ENCODE measurements at regions not wholly inside any gene's neighbourhood (a gene's known extent, or its start where the extent isn't known, plus 50 kb on each side); places are given as distances from the start of the nearest gene placed in this dataset.

DNA sequence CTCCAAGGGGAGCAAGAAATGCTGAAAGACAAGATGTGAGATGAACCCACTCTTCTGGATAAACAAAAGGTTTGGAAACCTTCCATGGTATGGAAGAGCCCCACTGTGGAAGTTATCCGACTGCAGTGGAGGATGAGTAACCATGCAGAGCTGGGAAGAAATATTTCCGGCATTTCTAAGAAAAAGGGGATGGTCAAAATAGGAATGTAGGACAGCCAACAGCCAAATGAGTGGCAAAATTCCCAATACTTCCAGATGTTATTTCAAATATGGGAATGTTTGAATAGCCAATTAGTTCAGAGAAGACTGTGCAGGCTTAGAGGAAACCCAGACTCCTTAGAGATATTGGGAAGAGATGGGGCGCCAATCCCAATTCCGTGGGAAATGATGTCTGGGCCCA, 246.8 kb downstream of the RAD51AP2 start:
- H3K4me3 Mint-ChIP-seq: no peak overlapping the region
- H3K9me3 Mint-ChIP-seq: peaks cover 18% of the 10 kb centered on the region
- ATAC-seq (replicated peaks): no peak
- no peaks in the 10 kb centered on the region for H3K36me3 Mint-ChIP-seq (ENCODE audit: low read depth)
- H3K27ac Mint-ChIP-seq: no peak overlapping the region
- no peaks in the 10 kb centered on the region for H3K4me1 Mint-ChIP-seq
- H3K27me3 Mint-ChIP-seq: no peaks in the 10 kb centered on the region

DNA sequence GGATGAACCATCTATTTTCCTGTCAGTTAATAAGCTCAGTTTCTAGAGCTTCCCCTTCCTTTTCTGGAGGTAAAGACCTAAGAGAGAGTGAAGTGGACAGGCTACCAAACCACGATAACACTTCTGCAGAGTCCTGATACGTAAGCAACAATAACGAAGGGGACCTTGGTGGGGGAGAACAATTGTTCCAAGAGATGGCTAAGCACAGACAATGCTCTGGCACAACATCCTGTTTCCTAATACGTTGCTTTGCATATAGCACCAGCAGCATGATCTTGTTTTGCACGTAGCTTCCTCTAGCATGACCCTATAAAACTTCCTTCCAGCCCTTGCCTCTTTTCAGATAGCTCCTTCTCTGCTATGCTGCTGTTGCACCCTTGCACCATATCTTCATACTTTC, 247.3 kb downstream of the RAD51AP2 start:
- Mint-ChIP-seq H3K27ac (no peak overlapping the region), H3K4me1 (no peaks in the 10 kb centered on the region), H3K9me3 (peaks cover 18% of the 10 kb centered on the region), H3K4me3 (no peak overlapping the region), H3K27me3 (no peaks in the 10 kb centered on the region), H3K36me3 (ENCODE audit: low read depth) (no peaks in the 10 kb centered on the region)
- no peak for ATAC-seq (replicated peaks)

DNA sequence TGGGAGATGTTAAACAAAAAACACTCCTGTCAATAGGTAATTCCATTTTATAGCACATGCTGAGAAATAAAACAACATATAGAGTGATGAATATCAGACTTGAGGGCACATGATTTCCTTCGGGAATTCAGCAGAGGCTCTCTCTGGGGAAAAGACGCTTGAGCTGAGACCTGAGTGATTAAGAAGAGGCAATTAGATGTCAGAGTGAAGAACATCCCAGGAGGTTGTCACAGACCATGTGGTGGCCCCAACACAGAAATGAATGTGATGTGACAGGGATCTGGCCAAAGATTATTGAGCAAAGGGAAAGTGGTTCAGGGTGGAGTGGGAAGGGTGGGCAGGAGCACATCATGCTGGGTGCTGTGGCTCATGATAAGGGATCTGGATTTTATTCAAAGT, 254.7 kb downstream of the RAD51AP2 start:
- Mint-ChIP-seq H3K27me3 (no peaks in the 10 kb centered on the region), H3K27ac (no peak overlapping the region), H3K4me1 (no peaks in the 10 kb centered on the region), H3K9me3 (peaks cover 13% of the 10 kb centered on the region), H3K4me3 (no peak overlapping the region), H3K36me3 (ENCODE audit: low read depth) (no peaks in the 10 kb centered on the region)
- ATAC-seq (replicated peaks): no peak

DNA sequence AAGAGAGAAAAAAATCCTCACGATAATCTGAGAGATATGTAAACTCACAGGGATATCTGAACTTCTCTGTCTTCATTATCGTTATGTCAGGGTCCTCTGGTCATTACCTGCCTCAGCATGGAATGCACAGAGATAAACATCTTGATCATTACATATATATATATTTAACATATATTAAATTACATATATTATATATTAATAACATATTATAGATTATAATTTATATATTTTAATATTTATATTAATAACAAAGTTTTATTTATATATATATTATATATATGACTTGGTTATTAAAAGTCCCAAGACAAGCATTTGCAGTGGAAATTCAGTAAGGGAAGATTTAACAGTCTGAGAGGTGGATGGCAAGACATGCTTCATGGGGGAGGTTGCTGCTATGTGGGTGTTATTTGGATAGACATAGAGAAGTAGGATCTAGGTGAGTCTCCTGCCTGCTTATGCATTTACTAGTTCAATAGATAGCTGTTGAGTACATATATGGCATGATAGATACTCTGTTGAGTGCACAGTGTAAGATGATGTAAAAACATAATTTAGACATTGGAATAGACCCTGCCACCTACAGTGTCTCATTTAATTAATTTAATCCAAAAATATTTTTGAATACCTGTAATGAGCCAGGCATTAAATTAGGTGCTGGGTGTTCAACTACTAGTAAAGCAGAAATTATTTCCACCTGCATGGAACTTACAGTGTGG, 255.2 kb downstream of the RAD51AP2 start:
- Mint-ChIP-seq H3K4me3 (no peak overlapping the region), H3K4me1 (no peaks in the 10 kb centered on the region), H3K36me3 (ENCODE audit: low read depth) (no peaks in the 10 kb centered on the region), H3K27ac (no peak overlapping the region), H3K27me3 (no peaks in the 10 kb centered on the region), H3K9me3 (peaks cover 10% of the 10 kb centered on the region)
- no peak for ATAC-seq (replicated peaks)

- Mint-ChIP-seq H3K4me3 (no peak overlapping the region), H3K27ac (no peak overlapping the region), H3K27me3 (no peaks in the 10 kb centered on the region), H3K36me3 (ENCODE audit: low read depth) (no peaks in the 10 kb centered on the region), H3K9me3 (peaks cover 4% of the 10 kb centered on the region), H3K4me1 (no peaks in the 10 kb centered on the region)
- ATAC-seq (replicated peaks): no peak
Observed at GRCh38 chr2:17259613-17260012, 258.6 kb downstream of the RAD51AP2 start.

- Mint-ChIP-seq H3K27ac (no peak overlapping the region), H3K27me3 (no peaks in the 10 kb centered on the region), H3K9me3 (peaks cover 4% of the 10 kb centered on the region), H3K4me1 (no peaks in the 10 kb centered on the region), H3K36me3 (ENCODE audit: low read depth) (no peaks in the 10 kb centered on the region), H3K4me3 (no peak overlapping the region)
- no peak for ATAC-seq (replicated peaks)
Observed at GRCh38 chr2:17258861-17259260, 259.4 kb downstream of the RAD51AP2 start.

- Mint-ChIP-seq H3K27me3 (no peaks in the 10 kb centered on the region), H3K27ac (no peak overlapping the region), H3K4me3 (no peak overlapping the region), H3K4me1 (no peaks in the 10 kb centered on the region), H3K9me3 (peaks cover 4% of the 10 kb centered on the region), H3K36me3 (ENCODE audit: low read depth) (no peaks in the 10 kb centered on the region)
- ATAC-seq (replicated peaks): no peak
Observed at GRCh38 chr2:17257189-17257909, 260.9 kb downstream of the RAD51AP2 start.

- H3K36me3 Mint-ChIP-seq (ENCODE audit: low read depth): no peaks in the 10 kb centered on the region
- no peak for ATAC-seq (replicated peaks)
- H3K9me3 Mint-ChIP-seq: peaks cover 9% of the 10 kb centered on the region
- H3K4me3 Mint-ChIP-seq: no peak overlapping the region
- H3K27me3 Mint-ChIP-seq: no peaks in the 10 kb centered on the region
- H3K27ac Mint-ChIP-seq: no peak overlapping the region
- H3K4me1 Mint-ChIP-seq: no peaks in the 10 kb centered on the region
Observed at GRCh38 chr2:17255071-17255470, 263.2 kb downstream of the RAD51AP2 start.

DNA sequence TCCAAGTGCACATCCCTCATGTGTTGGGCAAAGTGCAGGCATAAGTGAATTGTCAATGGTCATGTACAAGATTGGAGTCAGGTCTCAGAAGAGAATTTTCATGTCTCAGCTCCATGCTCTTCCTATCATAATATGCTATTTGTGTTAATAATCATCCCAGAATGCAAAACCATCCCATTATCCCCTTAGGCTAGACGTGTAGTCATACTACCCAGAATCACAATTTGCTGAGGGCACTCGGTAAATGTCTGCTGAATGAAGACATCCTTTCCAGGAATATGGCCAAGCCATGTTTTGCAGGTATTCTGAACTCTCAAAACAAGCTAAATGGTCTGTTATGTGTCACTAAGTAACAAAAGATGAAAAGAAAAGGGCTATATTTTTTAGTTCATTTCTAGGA, 263.8 kb downstream of the RAD51AP2 start:
- peaks cover 9% of the 10 kb centered on the region for H3K9me3 Mint-ChIP-seq
- H3K27ac Mint-ChIP-seq: no peak overlapping the region
- no peaks in the 10 kb centered on the region for H3K27me3 Mint-ChIP-seq
- H3K36me3 Mint-ChIP-seq (ENCODE audit: low read depth): no peaks in the 10 kb centered on the region
- H3K4me1 Mint-ChIP-seq: no peaks in the 10 kb centered on the region
- H3K4me3 Mint-ChIP-seq: no peak overlapping the region
- no peak for ATAC-seq (replicated peaks)

GRCh38 chr2:17252258-17252657, 266.0 kb downstream of the RAD51AP2 start:
- no peaks in the 10 kb centered on the region for H3K36me3 Mint-ChIP-seq (ENCODE audit: low read depth)
- no peak overlapping the region for H3K4me3 Mint-ChIP-seq
- H3K27me3 Mint-ChIP-seq: no peaks in the 10 kb centered on the region
- no peak for ATAC-seq (replicated peaks)
- peaks cover 9% of the 10 kb centered on the region for H3K9me3 Mint-ChIP-seq
- H3K27ac Mint-ChIP-seq: no peak overlapping the region
- H3K4me1 Mint-ChIP-seq: no peaks in the 10 kb centered on the region

DNA sequence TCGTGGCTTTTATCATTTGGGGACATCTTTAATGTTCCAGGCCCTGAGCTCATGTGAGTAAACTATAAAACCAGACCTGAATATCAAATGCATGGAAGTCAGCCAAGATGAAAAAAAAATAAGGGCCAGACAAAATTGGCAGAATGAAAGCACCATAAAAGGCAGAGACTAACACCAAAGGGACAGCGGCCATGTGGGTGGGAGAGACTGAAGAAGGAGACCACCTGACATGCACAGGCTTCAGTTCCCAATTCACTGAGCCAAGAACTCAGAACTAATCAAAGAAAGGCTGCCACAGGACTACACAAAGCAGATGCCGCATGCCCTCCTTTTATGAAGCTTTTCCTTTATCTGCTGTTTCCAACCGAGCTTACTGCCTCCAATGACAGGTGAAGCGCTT, 267.1 kb downstream of the RAD51AP2 start:
- Mint-ChIP-seq H3K27ac (no peak overlapping the region), H3K9me3 (peaks cover 9% of the 10 kb centered on the region), H3K27me3 (no peaks in the 10 kb centered on the region), H3K36me3 (ENCODE audit: low read depth) (no peaks in the 10 kb centered on the region), H3K4me3 (no peak overlapping the region), H3K4me1 (no peaks in the 10 kb centered on the region)
- no peak for ATAC-seq (replicated peaks)

DNA sequence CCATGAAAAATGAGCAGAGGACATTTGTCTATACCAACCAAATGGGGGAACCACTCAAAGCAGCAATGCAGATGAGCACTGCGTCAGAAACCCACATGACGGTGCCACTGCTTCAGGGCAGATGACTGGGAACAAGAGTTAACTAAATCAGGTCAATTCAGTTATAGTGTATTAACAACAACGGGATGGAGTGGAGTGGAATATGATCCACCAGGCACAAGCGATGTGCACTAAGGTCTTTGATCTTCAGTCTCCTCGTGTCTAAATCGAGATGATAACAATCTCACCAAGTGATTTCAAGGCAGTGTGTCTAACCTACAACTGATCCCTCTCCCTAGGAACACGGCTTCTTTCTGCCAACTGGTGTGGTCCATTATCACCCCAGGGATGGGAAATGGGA, 269.0 kb downstream of the RAD51AP2 start:
- no peaks in the 10 kb centered on the region for H3K27me3 Mint-ChIP-seq
- H3K36me3 Mint-ChIP-seq (ENCODE audit: low read depth): no peaks in the 10 kb centered on the region
- ATAC-seq (replicated peaks): no peak
- no peaks in the 10 kb centered on the region for H3K4me1 Mint-ChIP-seq
- peaks cover 6% of the 10 kb centered on the region for H3K9me3 Mint-ChIP-seq
- no peak overlapping the region for H3K4me3 Mint-ChIP-seq
- H3K27ac Mint-ChIP-seq: no peak overlapping the region

DNA sequence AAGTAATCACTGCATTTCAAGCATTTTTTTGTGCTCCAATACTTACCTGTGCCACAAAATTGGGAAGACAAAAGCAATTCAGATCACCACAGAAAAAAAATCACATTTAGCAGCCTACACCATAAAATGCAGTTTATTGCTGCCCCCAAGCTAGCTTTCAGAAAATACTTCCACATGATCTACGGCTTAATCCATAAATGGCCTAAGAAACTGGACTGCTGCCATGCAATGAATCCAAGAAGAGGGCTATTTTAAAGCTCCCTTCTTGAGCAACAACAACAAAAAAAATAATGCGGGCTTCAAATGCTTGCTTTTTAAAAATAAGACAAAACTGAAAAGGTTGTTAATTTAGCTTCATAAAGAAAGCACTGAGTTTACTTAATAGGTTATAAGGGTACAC, 272.3 kb downstream of the RAD51AP2 start:
- H3K36me3 Mint-ChIP-seq (ENCODE audit: low read depth): no peaks in the 10 kb centered on the region
- H3K9me3 Mint-ChIP-seq: peaks cover 4% of the 10 kb centered on the region
- H3K4me3 Mint-ChIP-seq: no peak overlapping the region
- H3K4me1 Mint-ChIP-seq: no peaks in the 10 kb centered on the region
- no peak overlapping the region for H3K27ac Mint-ChIP-seq
- no peak for ATAC-seq (replicated peaks)
- H3K27me3 Mint-ChIP-seq: no peaks in the 10 kb centered on the region

GRCh38 chr2:17242813-17243485, 275.3 kb downstream of the RAD51AP2 start:
- Mint-ChIP-seq H3K36me3 (ENCODE audit: low read depth) (no peaks in the 10 kb centered on the region), H3K4me1 (no peaks in the 10 kb centered on the region), H3K27ac (no peak overlapping the region), H3K27me3 (no peaks in the 10 kb centered on the region), H3K9me3 (no peaks in the 10 kb centered on the region), H3K4me3 (no peak overlapping the region)
- ATAC-seq (replicated peaks): no peak

GRCh38 chr2:17239550-17239949, 278.7 kb downstream of the RAD51AP2 start:
- Mint-ChIP-seq H3K9me3 (no peaks in the 10 kb centered on the region), H3K27me3 (no peaks in the 10 kb centered on the region), H3K27ac (no peak overlapping the region), H3K4me3 (no peak overlapping the region), H3K4me1 (no peaks in the 10 kb centered on the region), H3K36me3 (ENCODE audit: low read depth) (no peaks in the 10 kb centered on the region)
- no peak for ATAC-seq (replicated peaks)
